ENCODE measurements at regions not wholly inside any gene's neighbourhood (a gene's known extent, or its start where the extent isn't known, plus 50 kb on each side); places are given as distances from the start of the nearest gene placed in this dataset.

DNA sequence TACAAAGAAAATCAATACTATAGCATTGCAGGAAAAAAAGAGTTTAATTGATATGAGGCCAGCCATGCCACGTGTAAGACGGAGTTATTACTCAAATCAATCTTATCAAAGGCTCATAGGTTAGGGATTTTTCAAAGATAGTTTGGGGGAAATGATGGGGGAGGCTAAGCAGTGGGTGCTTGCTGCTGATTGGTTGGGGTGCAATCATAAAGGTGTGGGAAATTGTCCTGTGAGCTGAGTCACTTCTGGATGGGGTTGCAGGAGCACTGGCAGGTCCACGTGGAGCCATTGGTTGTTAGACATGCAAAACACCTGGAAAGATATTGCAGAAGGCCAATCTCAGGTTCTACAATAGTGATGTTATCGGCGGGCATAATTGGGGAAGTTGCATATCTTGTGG is 319.2 kb upstream of the COBL start:
- Histone ChIP-seq H2BK5ac (ENCODE audit: low read depth, low read length, poor library complexity, severe bottlenecking) (no peak overlapping the region), H2BK20ac (ENCODE audit: low read depth, low read length) (no peak overlapping the region), H4K20me1 (ENCODE audit: insufficient read depth, low read length) (no peaks in the 10 kb centered on the region), H3K23ac (ENCODE audit: low read depth, low read length) (no peak overlapping the region), H3K56ac (ENCODE audit: extremely low read depth, insufficient read depth, low read length) (no peak overlapping the region), H3K9ac (ENCODE audit: low read depth, low read length) (no peak overlapping the region), H2BK120ac (ENCODE audit: low read depth, low read length) (no peak overlapping the region), H3K27me3 (ENCODE audit: control insufficient read depth, insufficient read depth, low read length) (no peaks in the 10 kb centered on the region), H2AFZ (replicated peaks; ENCODE audit: low read length, poor library complexity) (no peak overlapping the region), H2AK5ac (ENCODE audit: low read depth, low read length) (no peak overlapping the region), H4K91ac (ENCODE audit: insufficient read depth, low read depth, low read length) (no peak overlapping the region), H4K8ac (ENCODE audit: low read depth in 2 of 2, low read length in 2 of 2) (no peak overlapping the region), H4K5ac (ENCODE audit: low read depth, low read length) (no peak overlapping the region), H3K4me2 (ENCODE audit: low read depth, low read length) (no peak overlapping the region), H2AK9ac (replicated peaks; ENCODE audit: low read depth, low read length, poor library complexity) (no peak overlapping the region), H3K27ac (ENCODE audit: insufficient read depth, low read length) (no peak overlapping the region), H3K9me3 (ENCODE audit: control insufficient read depth, insufficient read depth, low read length) (peaks cover 29% of the 10 kb centered on the region), H3K18ac (ENCODE audit: low read depth, low read length) (no peak overlapping the region), H3K9me1 (ENCODE audit: insufficient read depth, low read length) (no peaks in the 10 kb centered on the region), H3K4me3 (ENCODE audit: insufficient read depth, low read depth, low read length) (no peak overlapping the region), H2BK15ac (ENCODE audit: low read depth, low read length) (no peak overlapping the region), H3K36me3 (ENCODE audit: control insufficient read depth, insufficient read depth, low read length) (no peaks in the 10 kb centered on the region), H3K4ac (ENCODE audit: low read depth, low read length) (no peak overlapping the region), H3K4me1 (ENCODE audit: control insufficient read depth, insufficient read depth, low read length) (no peaks in the 10 kb centered on the region), H3K79me1 (ENCODE audit: low read depth in 1 of 2, low read length in 2 of 2) (no peaks in the 10 kb centered on the region), H3K14ac (replicated peaks; ENCODE audit: low read depth, low read length) (no peak overlapping the region)
- no peak for TF ChIP-seq NFE2L2 (IDR thresholded peaks at IDR 0.05; ENCODE audit: low read depth, low read length)
- no peak for TF ChIP-seq FOS (IDR thresholded peaks at IDR 0.05; ENCODE audit: low read depth, low read length)
- TF ChIP-seq MAFK (IDR thresholded peaks at IDR 0.05; ENCODE audit: low read depth, low read length), result no peak
- TF ChIP-seq, protein P1, sequence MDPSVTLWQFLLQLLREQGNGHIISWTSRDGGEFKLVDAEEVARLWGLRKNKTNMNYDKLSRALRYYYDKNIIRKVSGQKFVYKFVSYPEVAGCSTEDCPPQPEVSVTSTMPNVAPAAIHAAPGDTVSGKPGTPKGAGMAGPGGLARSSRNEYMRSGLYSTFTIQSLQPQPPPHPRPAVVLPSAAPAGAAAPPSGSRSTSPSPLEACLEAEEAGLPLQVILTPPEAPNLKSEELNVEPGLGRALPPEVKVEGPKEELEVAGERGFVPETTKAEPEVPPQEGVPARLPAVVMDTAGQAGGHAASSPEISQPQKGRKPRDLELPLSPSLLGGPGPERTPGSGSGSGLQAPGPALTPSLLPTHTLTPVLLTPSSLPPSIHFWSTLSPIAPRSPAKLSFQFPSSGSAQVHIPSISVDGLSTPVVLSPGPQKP (IDR thresholded peaks at IDR 0.05; ENCODE audit: borderline replicate concordance, low read depth, low read length), result no peak
- no peak for TF ChIP-seq RCOR1 (IDR thresholded peaks at IDR 0.05; ENCODE audit: insufficient replicate concordance, low read length)
- TF ChIP-seq RAD21 (IDR thresholded peaks at IDR 0.05; ENCODE audit: low read length), result no peak
- TF ChIP-seq MAZ (IDR thresholded peaks at IDR 0.05; ENCODE audit: borderline replicate concordance, low read depth, low read length), result no peak
- TF ChIP-seq CHD1 (IDR thresholded peaks at IDR 0.05; ENCODE audit: low read depth, low read length), result no peak
- TF ChIP-seq CTCF (conservative IDR thresholded peaks at IDR 0.05; ENCODE audit: low read depth, low read length), result no peak
- no peak for ATAC-seq (ENCODE audit: low read depth)
- in situ Hi-C loops (cut with MboI; ENCODE audit: low sequenced_read_pairs), result no loop called here
- intact Hi-C loops (cut with micrococcal nuclease), result no loop called here
- WGBS, 2 experiments (ENCODE audit: extremely low coverage in 2 of 2, insufficient read length in 1 of 2), result 33% methylated on average over 1 of the region's 5 CpGs; no CpG with 5 or more reads in 1 of the 2 experiments
- CTCF ChIA-PET, result no interaction called here
- dilution Hi-C loops (cut with HindIII; ENCODE audit: low sequenced_read_pairs, unreplicated experiment), result no loop called here
- BruUV-seq (replicated peaks), result no TSS peak
- no peak for DNase-seq
- POLR2A ChIA-PET (ENCODE audit: unreplicated experiment), result no interaction called here
